PC-3 (cell line): ENCODE measurements at regions not wholly inside any gene's neighbourhood (a gene's known extent, or its start where the extent isn't known, plus 50 kb on each side); places are given as distances from the start of the nearest gene placed in this dataset.

Experiments
- ATAC-seq: fragments of 200-7000 bp; cut with Tn5 transposase; 2 replicates; pipeline ENCODE4 v1.9.1; 2020; ENCODE audit warnings: mild to moderate bottlenecking, moderate library complexity
- BruUV-seq: library from RNA; stranded (reverse); fragments of 400-500 nt; replicated peaks from 2 replicates; lab custom pipeline; 2021; lab: Mats Ljungman, UMichigan
- CTCF ChIA-PET: fragments of 300-600 bp; sonication (Branson Sonifier 250); formaldehyde crosslinking; loops from one replicate; lab custom pipeline; 2022; ENCODE audit warnings: antibody characterized with exemption; lab: Charles Lee
- POLR2A ChIA-PET: fragments of 300-600 bp; sonication (Branson Sonifier 250); formaldehyde crosslinking; loops from one replicate; lab custom pipeline; 2022; ENCODE audit warnings: antibody characterized with exemption; ENCODE audit not compliant: unreplicated experiment; lab: Charles Lee
- DNase-seq: peaks from one replicate; pipeline ENCODE4 v3.0.0-alpha.2; 2015
- H2AFZ ChIP-seq: fragments of 300-600 bp; sonication (generic); 2 replicates; pipeline ENCODE4 v1.6.0; 2016; ENCODE audit warnings: antibody characterized with exemption, low read length
- H3F3A ChIP-seq: fragments of 300-600 bp; sonication (generic); one replicate; pipeline ENCODE4 v1.6.0; 2017; ENCODE audit warnings: antibody characterized with exemption, low read length, control low read depth, mild to moderate bottlenecking; ENCODE audit not compliant: unreplicated experiment
- H3K27ac ChIP-seq: fragments of 300-600 bp; sonication (generic); 2 replicates; pipeline ENCODE4 v1.5.1; 2016; ENCODE audit warnings: mild to moderate bottlenecking, low read length
- H3K27me3 ChIP-seq: fragments of 300-600 bp; sonication (generic); 2 replicates; pipeline ENCODE4 v1.6.1; 2016; ENCODE audit warnings: low read length, mixed read lengths
- H3K36me3 ChIP-seq: fragments of 300-600 bp; sonication (generic); 2 replicates; pipeline ENCODE4 v1.6.1; 2016; ENCODE audit warnings: low read depth, mixed run types, low read length, mixed read lengths
- H3K4me1 ChIP-seq: fragments of 300-600 bp; sonication (generic); 2 replicates; pipeline ENCODE4 v1.5.1; 2016; ENCODE audit warnings: low read length; ENCODE audit not compliant: insufficient read depth
- H3K4me2 ChIP-seq: fragments of 300-600 bp; sonication (generic); 2 replicates; pipeline ENCODE4 v1.6.0; 2016; ENCODE audit warnings: low read length
- H3K4me3 ChIP-seq: fragments of 300-600 bp; sonication (generic); 2 replicates; pipeline ENCODE4 v1.5.1; 2016; ENCODE audit warnings: mild to moderate bottlenecking, low read length, mixed read lengths
- H3K79me2 ChIP-seq: fragments of 300-600 bp; sonication (generic); 2 replicates; pipeline ENCODE4 v1.6.1; 2017; ENCODE audit warnings: low read length, mixed read lengths
- H3K9ac ChIP-seq: fragments of 300-600 bp; sonication (generic); 2 replicates; pipeline ENCODE4 v1.6.0; 2016; ENCODE audit warnings: mild to moderate bottlenecking, low read length
- H3K9me2 ChIP-seq: fragments of 300-600 bp; sonication (generic); replicated peaks from 2 replicates; pipeline ENCODE4 v1.6.1; 2016; ENCODE audit warnings: mixed run types, low read length, mixed read lengths
- H3K9me3 ChIP-seq: fragments of 300-600 bp; sonication (generic); 2 replicates; pipeline ENCODE4 v1.6.1; 2016; ENCODE audit warnings: low read length, mixed read lengths
- H4K20me1 ChIP-seq: fragments of 300-600 bp; sonication (generic); 2 replicates; pipeline ENCODE4 v1.6.1; 2016; ENCODE audit warnings: low read length, mixed read lengths
- EZH2 ChIP-seq: fragments of 300-600 bp; sonication (generic); IDR thresholded peaks from one replicate; pipeline ENCODE4 v1.6.1; 2017; ENCODE audit warnings: antibody characterized with exemption, mild to moderate bottlenecking, low read length; ENCODE audit not compliant: unreplicated experiment
- EZH2phosphoT487 ChIP-seq: fragments of 300-600 bp; sonication (generic); IDR thresholded peaks from 2 replicates; pipeline ENCODE4 v1.6.1; 2018; ENCODE audit warnings: mild to moderate bottlenecking, antibody characterized with exemption, low read length, borderline replicate concordance
- intact Hi-C: fragments of 100-400 bp; cut with micrococcal nuclease; formaldehyde crosslinking; loops from 2 replicates; pipeline ENCODE4 v1.9.0; 2023
- TF ChIP-seq, protein P1 (sequence below): fragments of 300-600 bp; sonication (generic); conservative IDR thresholded peaks from 2 replicates; pipeline ENCODE4 v1.5.1; 2017; ENCODE audit warnings: antibody characterized with exemption, low read depth, mild to moderate bottlenecking, low read length

DNA sequence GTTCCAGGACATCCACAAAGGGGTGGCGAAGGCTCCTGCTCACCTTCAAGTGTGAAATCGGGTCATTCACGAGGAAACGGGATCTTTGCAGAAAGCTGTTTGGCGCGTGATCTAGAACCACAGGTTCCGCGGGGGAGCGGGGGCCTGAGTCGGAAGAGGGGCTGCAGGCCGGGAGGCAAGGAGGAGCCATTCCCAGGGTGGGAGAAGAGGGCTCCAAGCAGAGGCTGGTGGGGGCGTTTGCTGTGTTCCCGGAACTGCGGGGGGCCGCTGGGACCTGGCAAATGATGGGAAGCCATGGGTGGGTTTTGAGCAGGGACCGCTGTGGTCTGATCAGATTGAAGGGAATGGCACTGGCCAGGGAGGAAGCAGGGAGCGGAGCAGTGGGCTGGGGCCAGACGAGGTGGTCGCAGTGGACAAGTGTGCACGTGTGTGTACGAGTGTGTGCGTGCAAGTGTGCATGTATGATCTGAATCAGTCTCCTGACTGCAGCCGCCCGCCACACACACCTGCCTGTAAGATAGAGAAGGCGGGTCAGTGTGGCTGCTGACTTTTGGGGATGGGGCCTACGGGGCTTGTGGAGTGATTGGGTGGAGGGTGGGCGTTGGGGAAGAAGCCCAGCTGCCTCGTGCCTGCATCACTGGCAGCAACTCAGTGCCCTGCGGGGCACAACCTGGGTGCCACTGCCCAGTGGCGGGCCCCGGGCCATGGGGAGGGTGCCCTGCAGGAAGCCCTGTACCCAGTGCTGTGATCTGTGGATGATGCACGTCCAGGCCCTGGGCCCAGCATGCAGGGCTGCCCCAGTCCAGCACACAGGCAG is 141.9 kb downstream of the KIF26A start:
- Histone ChIP-seq H3K9me3 (no peaks in the 10 kb centered on the region), H3K9ac (no peak overlapping the region), H3K79me2 (no peaks in the 10 kb centered on the region), H3K27ac (no peak overlapping the region), H4K20me1 (no peaks in the 10 kb centered on the region), H3K4me1 (0 out of 2 replicates have a peak, but pooled peaks cover 3% of the 10 kb centered on the region), H2AFZ (no peak overlapping the region), H3K9me2 (no peaks in the 10 kb centered on the region), H3K27me3 (peaks cover 47% of the 10 kb centered on the region), H3F3A (no peaks in the 10 kb centered on the region), H3K4me2 (no peak overlapping the region), H3K36me3 (no peaks in the 10 kb centered on the region), H3K4me3 (no peak overlapping the region)
- DNase-seq (no peak), ATAC-seq (no peak)
- POLR2A ChIA-PET = no interaction called here
- intact Hi-C loops = no loop called here
- TF ChIP-seq, protein P1, sequence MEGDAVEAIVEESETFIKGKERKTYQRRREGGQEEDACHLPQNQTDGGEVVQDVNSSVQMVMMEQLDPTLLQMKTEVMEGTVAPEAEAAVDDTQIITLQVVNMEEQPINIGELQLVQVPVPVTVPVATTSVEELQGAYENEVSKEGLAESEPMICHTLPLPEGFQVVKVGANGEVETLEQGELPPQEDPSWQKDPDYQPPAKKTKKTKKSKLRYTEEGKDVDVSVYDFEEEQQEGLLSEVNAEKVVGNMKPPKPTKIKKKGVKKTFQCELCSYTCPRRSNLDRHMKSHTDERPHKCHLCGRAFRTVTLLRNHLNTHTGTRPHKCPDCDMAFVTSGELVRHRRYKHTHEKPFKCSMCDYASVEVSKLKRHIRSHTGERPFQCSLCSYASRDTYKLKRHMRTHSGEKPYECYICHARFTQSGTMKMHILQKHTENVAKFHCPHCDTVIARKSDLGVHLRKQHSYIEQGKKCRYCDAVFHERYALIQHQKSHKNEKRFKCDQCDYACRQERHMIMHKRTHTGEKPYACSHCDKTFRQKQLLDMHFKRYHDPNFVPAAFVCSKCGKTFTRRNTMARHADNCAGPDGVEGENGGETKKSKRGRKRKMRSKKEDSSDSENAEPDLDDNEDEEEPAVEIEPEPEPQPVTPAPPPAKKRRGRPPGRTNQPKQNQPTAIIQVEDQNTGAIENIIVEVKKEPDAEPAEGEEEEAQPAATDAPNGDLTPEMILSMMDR = no peak
- no peak for TF ChIP-seq EZH2
- no peak for TF ChIP-seq EZH2phosphoT487
- CTCF ChIA-PET = no interaction called here
- no TSS peak for BruUV-seq

- BruUV-seq = no TSS peak
- no peak for ATAC-seq
- no peak overlapping the region for H3K27ac ChIP-seq
- no peak overlapping the region for H2AFZ ChIP-seq
- H3K36me3 ChIP-seq = no peaks in the 10 kb centered on the region
- CTCF ChIA-PET = no interaction called here
- DNase-seq = no peak
- H3K4me2 ChIP-seq = no peak overlapping the region
- H3K27me3 ChIP-seq = peaks cover 47% of the 10 kb centered on the region
- no peaks in the 10 kb centered on the region for H3K4me1 ChIP-seq
- H3F3A ChIP-seq = no peaks in the 10 kb centered on the region
- TF ChIP-seq EZH2phosphoT487 (no peak), EZH2 (no peak)
- TF ChIP-seq, protein P1 = no peak
- no peaks in the 10 kb centered on the region for H3K9me2 ChIP-seq
- no peak overlapping the region for H3K4me3 ChIP-seq
- H3K79me2 ChIP-seq = no peaks in the 10 kb centered on the region
- H3K9ac ChIP-seq = no peak overlapping the region
- no peaks in the 10 kb centered on the region for H3K9me3 ChIP-seq
- H4K20me1 ChIP-seq = no peaks in the 10 kb centered on the region
- intact Hi-C loops = no loop called here
- POLR2A ChIA-PET = no interaction called here
Measured at GRCh38 chr14:104280902-104281767, 142.7 kb downstream of the KIF26A start.
